Globus pallidus (tissue), 1 donor: ENCODE measurements at regions not wholly inside any gene's neighbourhood (a gene's known extent, or its start where the extent isn't known, plus 50 kb on each side); places are given as distances from the start of the nearest gene placed in this dataset.

Experiments
- DNase-seq: peaks from one replicate; pipeline ENCODE4 v3.0.0-alpha.2; 2015; ENCODE audit warnings: low spot score

GRCh38 chr20:10863337-10864060 lies 189.7 kb upstream of the JAG1 start:
- DNase-seq = no peak

GRCh38 chr20:10864076-10864672 lies 190.4 kb upstream of the JAG1 start:
- no peak for DNase-seq

GRCh38 chr20:10868299-10868698 lies 194.5 kb upstream of the JAG1 start:
- DNase-seq = no peak

GRCh38 chr20:10873026-10873425 lies 199.2 kb upstream of the JAG1 start:
- no peak for DNase-seq

- no peak for DNase-seq
These were observed 201.9 kb upstream of the JAG1 start for GRCh38 chr20:10875653-10876052.

GRCh38 chr20:10876558-10876957 lies 202.8 kb upstream of the JAG1 start:
- no peak for DNase-seq

GRCh38 chr20:10877342-10877741 lies 203.5 kb upstream of the JAG1 start:
- no peak for DNase-seq

DNA sequence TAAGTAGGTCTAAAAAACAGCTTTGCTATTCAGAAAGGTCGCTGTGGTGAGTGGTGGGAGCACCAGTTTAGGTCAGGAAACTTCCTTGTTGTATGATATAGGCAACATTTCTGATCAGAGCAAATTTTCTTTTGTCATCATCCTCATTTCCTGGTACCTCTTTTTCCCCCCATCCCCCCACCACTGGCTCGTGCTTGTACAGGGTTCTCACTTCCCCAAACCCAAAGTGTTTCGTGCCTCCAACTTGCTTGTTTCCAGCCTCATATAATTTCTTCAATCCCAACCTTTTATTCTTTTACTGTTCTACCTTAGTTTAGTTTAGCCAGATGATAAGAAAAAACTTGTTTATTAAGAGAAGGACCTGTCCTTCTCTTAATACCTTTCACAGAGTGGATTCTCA lies 209.4 kb upstream of the JAG1 start:
- DNase-seq = no peak

- no peak for DNase-seq
These were observed 219.5 kb upstream of the JAG1 start for GRCh38 chr20:10893321-10893720.

- DNase-seq = no peak
These were observed 223.5 kb upstream of the JAG1 start for GRCh38 chr20:10897336-10897735.

DNA sequence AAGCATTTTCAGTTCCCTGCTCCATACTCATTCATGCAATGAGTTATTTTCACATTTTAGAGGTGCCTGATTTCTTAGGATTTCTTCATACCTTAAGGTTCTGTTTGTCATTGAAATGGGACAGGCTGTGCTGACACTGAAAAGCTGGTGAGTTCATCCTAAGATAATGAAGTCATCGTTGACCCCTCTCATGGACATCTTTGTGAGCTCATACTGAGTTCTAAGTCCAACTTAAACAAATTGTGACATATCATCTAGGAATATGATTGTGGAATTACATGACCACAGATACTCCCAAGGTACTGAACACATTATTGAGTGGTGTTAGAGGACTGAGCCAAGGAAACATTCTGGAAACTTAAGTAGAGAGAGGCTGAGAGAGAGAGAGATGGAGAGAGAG lies 224.8 kb upstream of the JAG1 start:
- DNase-seq = no peak

GRCh38 chr20:10902174-10902573 lies 228.4 kb upstream of the JAG1 start:
- no peak for DNase-seq

DNA sequence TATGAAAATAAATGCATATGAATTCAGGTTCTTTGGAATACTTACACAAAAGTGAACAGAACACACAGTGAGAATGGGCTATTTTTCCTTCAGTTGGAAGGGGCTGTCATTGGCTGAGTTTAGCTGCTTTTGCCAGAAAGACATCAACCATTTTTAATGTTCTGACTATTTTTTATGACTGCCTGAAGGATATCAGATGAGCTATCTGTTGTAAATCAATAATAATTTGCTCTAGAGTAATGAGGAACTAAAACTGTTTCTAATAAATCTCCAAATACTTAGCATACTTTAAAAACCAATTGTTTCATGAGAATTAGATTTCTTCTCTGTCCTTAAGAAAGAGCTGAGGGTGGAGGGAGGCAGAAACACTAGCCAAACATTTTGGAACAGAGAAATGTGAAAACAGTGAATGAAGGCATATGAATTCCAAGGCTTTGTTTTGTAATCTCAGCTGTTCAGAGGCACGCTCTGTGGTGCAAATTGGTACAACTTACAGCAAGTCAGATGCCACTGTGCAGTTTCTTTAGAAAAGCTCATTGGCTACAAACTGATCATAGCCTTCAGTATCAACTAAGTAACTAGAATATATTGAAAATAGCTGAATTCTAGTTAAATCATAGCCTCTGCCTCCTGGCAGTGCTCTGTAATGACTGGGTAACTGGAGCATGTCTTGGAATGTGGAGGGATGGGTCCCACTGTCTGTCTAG lies 228.9 kb upstream of the JAG1 start:
- DNase-seq = no peak

- no peak for DNase-seq
These were observed 233.0 kb upstream of the JAG1 start for GRCh38 chr20:10906834-10907233.

GRCh38 chr20:10909803-10910202 lies 236.0 kb upstream of the JAG1 start:
- no peak for DNase-seq

DNA sequence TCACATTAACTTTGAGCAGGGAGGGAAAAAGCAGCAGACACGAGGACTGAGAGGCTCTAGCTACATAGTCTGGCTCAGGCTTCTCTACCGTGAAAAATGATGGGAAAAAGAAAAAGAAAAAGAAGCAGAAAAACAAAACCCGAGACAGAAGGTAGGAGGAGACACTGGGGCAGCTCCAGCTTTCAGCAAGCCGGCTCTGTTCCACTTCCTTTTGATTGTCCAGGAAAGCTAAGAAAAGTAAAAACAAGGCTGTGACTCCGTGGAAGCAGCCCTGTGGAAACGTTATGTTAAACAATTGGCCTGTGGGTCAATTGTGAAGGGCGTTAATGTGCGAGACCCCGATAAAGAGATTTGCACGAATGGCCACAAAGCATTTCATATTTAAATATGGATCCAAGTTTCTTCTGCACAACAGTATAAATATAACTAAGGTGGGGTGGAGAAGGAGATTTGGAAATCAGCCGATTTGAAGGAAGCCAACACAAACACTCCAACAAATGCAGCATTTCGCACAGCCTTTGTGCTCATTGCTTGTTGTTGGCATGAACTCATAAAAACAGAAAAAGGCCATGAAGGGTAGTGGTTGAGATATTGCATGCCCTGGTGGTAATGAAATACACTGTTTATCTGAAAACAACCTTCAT lies 236.9 kb upstream of the JAG1 start:
- no peak for DNase-seq

DNA sequence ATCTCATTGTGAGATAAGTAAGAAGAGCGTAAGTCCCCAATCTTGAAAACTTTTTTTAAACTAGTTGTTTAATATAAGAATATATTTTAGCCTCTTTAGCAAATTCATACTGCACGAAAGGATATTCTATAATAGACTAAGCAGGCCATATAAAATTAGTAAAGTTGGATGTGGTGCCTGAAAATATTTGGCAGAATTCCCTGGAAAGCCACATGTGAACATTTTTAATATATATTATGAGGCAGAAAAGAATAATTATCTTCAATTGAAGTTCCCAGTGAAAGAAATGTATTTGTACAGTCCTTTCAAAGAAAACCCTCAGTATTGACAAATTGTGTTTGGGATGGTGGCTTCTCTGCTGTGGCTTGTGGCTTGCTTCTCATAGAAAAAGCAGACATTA lies 237.5 kb upstream of the JAG1 start:
- DNase-seq = no peak

DNA sequence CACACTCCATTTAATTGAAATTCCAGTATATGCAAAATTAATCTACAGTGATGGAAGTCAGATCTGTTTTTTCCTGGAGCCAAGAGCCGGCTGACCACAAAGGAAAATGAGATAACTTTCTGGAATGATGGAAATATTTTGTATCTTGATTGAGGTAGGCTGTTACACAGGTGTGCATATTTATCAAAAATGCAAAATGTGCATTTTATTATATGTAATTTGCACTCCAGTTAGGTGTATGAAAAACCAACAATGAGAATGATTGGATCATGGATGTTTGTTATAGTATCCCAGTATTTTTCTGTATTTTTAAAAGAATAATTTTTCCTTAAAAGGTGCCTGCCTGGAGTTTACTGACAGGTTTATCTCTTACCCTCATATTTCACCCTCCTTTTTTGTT lies 242.0 kb upstream of the JAG1 start:
- no peak for DNase-seq

DNA sequence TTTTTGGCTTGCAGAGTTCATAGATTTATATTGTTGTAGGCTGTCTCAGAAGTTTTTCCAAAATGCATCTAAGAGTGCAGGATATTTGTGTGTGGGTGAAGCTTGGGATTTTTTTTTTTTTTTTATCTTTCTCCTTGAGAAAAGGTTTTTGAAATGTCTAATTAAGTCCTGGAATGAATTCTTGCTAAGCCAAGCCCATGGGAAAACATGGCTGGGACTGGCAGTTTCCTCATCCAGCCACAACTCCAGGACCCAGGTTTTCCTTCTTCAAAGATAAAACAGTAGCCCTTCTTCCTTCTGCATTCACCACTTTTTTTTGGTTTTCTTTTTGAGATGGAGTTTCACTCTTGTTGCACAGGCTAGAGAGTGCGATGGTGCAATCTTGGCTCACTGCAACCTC lies 242.5 kb upstream of the JAG1 start:
- no peak for DNase-seq

DNA sequence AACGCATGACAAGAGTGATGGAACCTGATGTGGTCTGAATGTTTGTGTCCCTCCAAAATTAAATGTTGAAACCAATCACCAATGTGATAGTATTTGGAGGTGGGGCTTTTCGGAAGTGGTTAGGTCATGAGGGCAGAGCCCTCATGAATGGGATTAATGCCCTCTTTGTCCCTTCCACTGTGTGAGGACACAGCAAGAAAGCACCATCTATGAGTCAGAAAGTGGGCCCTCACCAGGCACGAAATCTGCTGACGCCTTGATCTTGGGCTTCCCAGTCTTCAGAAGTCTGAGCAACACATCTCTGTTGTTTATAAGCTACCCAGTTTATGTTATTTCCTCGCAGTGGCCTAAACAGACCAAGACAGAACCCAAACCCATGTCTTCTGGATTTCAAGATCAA lies 244.0 kb upstream of the JAG1 start:
- DNase-seq = no peak

DNA sequence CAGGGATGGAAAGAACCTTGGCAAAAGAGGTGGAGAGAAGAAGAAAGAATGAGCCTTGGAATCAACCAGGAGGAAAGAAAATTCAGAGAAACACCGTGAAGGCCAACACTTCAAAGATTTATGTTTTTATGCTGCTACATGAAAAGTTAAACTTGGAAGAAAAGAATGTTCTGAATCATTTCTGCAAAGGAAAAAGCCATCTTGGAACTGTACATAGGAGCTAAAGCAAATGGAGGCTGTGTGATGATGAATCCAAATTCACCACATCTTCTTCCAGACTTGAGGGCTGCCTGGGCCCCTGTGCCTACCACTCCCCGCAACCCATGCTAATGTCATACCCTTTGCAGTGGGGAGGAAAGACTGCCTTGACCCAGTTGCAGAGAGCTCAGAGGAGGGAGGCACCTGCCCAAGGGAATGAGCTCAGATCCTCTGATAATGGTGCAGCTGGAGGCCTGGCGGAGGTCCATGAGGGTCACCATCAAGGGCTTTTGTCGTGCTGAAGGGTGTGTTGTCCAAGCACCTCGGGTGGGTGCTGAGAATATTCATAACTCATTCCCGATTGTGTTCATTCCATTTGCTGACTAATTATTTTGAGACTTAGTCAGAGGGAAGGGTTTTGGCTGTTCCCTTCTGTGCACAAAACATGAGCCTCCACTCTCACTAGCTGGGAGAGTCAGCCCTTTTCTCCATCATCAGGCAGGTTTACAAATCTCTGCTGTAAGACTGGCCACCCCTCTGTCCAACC lies 245.8 kb upstream of the JAG1 start:
- DNase-seq = no peak

GRCh38 chr20:10920396-10920795 lies 246.6 kb upstream of the JAG1 start:
- no peak for DNase-seq
